GM13977 (cell line): ENCODE measurements at regions not wholly inside any gene's neighbourhood (a gene's known extent, or its start where the extent isn't known, plus 50 kb on each side); places are given as distances from the start of the nearest gene placed in this dataset.

ENCODE experiments used
- DNase-seq: peaks from one replicate; pipeline ENCODE4 v3.0.0; 2012; ENCODE audit warnings: low spot score
- CTCF ChIP-seq: IDR thresholded peaks from 2 replicates; pipeline ENCODE4 v1.5.1; 2012; ENCODE audit warnings: mild to moderate bottlenecking, control low read depth; ENCODE audit not compliant: insufficient read depth; ENCODE audit errors: extremely low read depth, missing control alignments
- in situ Hi-C: fragments of 300-500 bp; cut with MboI; formaldehyde crosslinking; loops from one replicate; pipeline ENCODE4 v1.12.0; 2022; ENCODE audit warnings: low sequenced_read_pairs, low pct_unique_long_range_greater_than_20kb, mixed read lengths, inconsistent platforms; ENCODE audit not compliant: unreplicated experiment

- in situ Hi-C loops = no loop called here
- TF ChIP-seq CTCF = no peak
- no peak for DNase-seq
Observed at GRCh38 chr2:65655000-65655399, 222.6 kb upstream of the SPRED2 start.

GRCh38 chr2:65654496-65654895 lies 222.1 kb upstream of the SPRED2 start:
- TF ChIP-seq CTCF = no peak
- no peak for DNase-seq
- in situ Hi-C loops = no loop called here

- in situ Hi-C loops = no loop called here
- DNase-seq = no peak
- TF ChIP-seq CTCF = no peak
Observed at GRCh38 chr2:65652066-65652465, 219.7 kb upstream of the SPRED2 start.

GRCh38 chr2:65649811-65650589 lies 217.6 kb upstream of the SPRED2 start:
- no peak for TF ChIP-seq CTCF
- in situ Hi-C loops = no loop called here
- no peak for DNase-seq

GRCh38 chr2:65647249-65647842 lies 214.9 kb upstream of the SPRED2 start:
- no peak for TF ChIP-seq CTCF
- no peak for DNase-seq
- in situ Hi-C loops = no loop called here

- in situ Hi-C loops = no loop called here
- no peak for TF ChIP-seq CTCF
- DNase-seq = no peak
Observed at GRCh38 chr2:65640793-65641103, 208.3 kb upstream of the SPRED2 start.
